ENCODE measurements at regions not wholly inside any gene's neighbourhood (a gene's known extent, or its start where the extent isn't known, plus 50 kb on each side); places are given as distances from the start of the nearest gene placed in this dataset.
A peak's percentile ranks its signal among the peaks of the same experiment; 100 is the strongest.

GRCh38 chr7:4631380-4632179 lies 50.5 kb upstream of the FOXK1 start:
- no peaks in the 10 kb centered on the region for H3K9me3 ChIP-seq (ENCODE audit: low read length)
- 0 out of 2 replicates have a peak overlapping the region, but pooled peaks have one; percentile 17 for H3K27ac ChIP-seq (ENCODE audit: low read length)
- ChIA-PET POLR2A (ENCODE audit: unreplicated experiment) (no interaction called here), CTCF (interaction anchor here (1.1 kb wide), 1 partner anchor 23 kb away, joined by 4 read pairs; no protein-coding TSS in a partner anchor)
- H3K27me3 ChIP-seq (ENCODE audit: low read length), result no peaks in the 10 kb centered on the region
- H3K79me2 ChIP-seq (ENCODE audit: low read length), result no peaks in the 10 kb centered on the region
- TF ChIP-seq CTCF (conservative IDR thresholded peaks at IDR 0.05; ENCODE audit: low read depth, low read length), result peak; percentile 77
- no peak for TF ChIP-seq EZH2 (IDR thresholded peaks at IDR 0.05; ENCODE audit: low read length, unreplicated experiment)
- H3K4me2 ChIP-seq (ENCODE audit: low read length), result peak overlapping the region; percentile 81
- H3K36me3 ChIP-seq (ENCODE audit: low read depth, low read length), result no peaks in the 10 kb centered on the region
- H3F3A ChIP-seq (ENCODE audit: low read length, unreplicated experiment), result no peaks in the 10 kb centered on the region
- H3K9ac ChIP-seq (ENCODE audit: low read length), result peak overlapping the region; percentile 26; the same call in 1 of the 2 replicates
- no TSS peak for BruUV-seq (replicated peaks)
- ATAC-seq (peak; percentile 89), DNase-seq (peak; percentile 79)
- no peaks in the 10 kb centered on the region for H4K20me1 ChIP-seq (ENCODE audit: low read length)
- H3K4me1 ChIP-seq (ENCODE audit: insufficient read depth, low read length), result peaks cover 6% of the 10 kb centered on the region; the same call in 1 of the 2 replicates
- peak overlapping the region; percentile 82 for H2AFZ ChIP-seq (ENCODE audit: low read length)
- no peaks in the 10 kb centered on the region for H3K9me2 ChIP-seq (replicated peaks; ENCODE audit: low read length)
- peak overlapping the region; percentile 54; the same call in 1 of the 2 replicates for H3K4me3 ChIP-seq (ENCODE audit: low read length)
- intact Hi-C loops (cut with micrococcal nuclease), result loop anchor here (1.0 kb wide), 2 partner anchors 20 to 936 kb away; no protein-coding TSS in a partner anchor
